Osteocyte (in vitro differentiated cells): ENCODE measurements at regions not wholly inside any gene's neighbourhood (a gene's known extent, or its start where the extent isn't known, plus 50 kb on each side); places are given as distances from the start of the nearest gene placed in this dataset.
"Not testable (repeated sequence)": the region's sequence is repeated elsewhere in the genome, so short reads cannot be mapped to it uniquely, and the experiment has no call there.

Source experiments
- DNase-seq: peaks from one replicate; pipeline ENCODE4 v3.0.0; 2021; ENCODE audit warnings: mixed read lengths; ENCODE audit not compliant: unreplicated experiment; ENCODE audit errors: extremely low spot score
- H3K27ac Mint-ChIP-seq: one replicate; pipeline ENCODE4 v1.8.0; 2021; ENCODE audit warnings: mild to moderate bottlenecking, mixed read lengths; ENCODE audit not compliant: unreplicated experiment
- H3K27me3 Mint-ChIP-seq: one replicate; pipeline ENCODE4 v1.8.0; 2021; ENCODE audit warnings: mixed read lengths; ENCODE audit not compliant: unreplicated experiment
- H3K36me3 Mint-ChIP-seq: one replicate; pipeline ENCODE4 v1.8.0; 2021; ENCODE audit warnings: mixed read lengths; ENCODE audit not compliant: unreplicated experiment
- H3K4me1 Mint-ChIP-seq: one replicate; pipeline ENCODE4 v1.8.0; 2021; ENCODE audit warnings: mixed read lengths; ENCODE audit not compliant: unreplicated experiment
- H3K4me3 Mint-ChIP-seq: one replicate; pipeline ENCODE4 v1.8.0; 2021; ENCODE audit warnings: mild to moderate bottlenecking, moderate library complexity, mixed read lengths; ENCODE audit not compliant: unreplicated experiment
- H3K9me3 Mint-ChIP-seq: one replicate; pipeline ENCODE4 v1.8.0; 2021; ENCODE audit warnings: mixed read lengths; ENCODE audit not compliant: unreplicated experiment
- TF ChIP-seq, protein P1 (sequence below): fragments of 200-600 bp; sonication (generic); IDR thresholded peaks from 2 replicates; pipeline ENCODE4 v1.5.0; 2021; ENCODE audit warnings: antibody characterized with exemption, mild to moderate bottlenecking, moderate library complexity

DNA sequence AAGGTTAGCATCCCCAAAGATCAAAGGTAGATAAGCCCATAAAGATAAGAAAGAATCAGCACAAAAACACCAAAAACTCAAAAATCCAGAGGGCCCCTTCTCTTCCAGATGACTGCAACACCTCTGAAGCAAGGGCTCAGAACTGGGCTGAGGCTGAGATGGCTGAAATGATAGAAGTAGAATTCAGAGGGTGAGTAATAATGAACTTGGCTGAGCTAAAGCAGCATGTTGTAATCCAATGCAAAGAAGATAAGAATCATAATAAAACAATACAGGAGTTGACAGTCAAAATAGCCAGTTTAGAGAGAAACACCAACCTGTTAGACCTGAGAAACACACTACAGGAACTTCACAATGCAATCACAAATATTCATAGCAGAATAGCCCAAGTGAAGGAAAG is 406.9 kb upstream of the CXADR start:
- Mint-ChIP-seq H3K36me3 (no peaks in the 10 kb centered on the region), H3K9me3 (peaks cover 24% of the 10 kb centered on the region), H3K27ac (no peak overlapping the region), H3K27me3 (peaks cover 40% of the 10 kb centered on the region), H3K4me1 (no peaks in the 10 kb centered on the region), H3K4me3 (no peak overlapping the region)
- TF ChIP-seq, protein P1, sequence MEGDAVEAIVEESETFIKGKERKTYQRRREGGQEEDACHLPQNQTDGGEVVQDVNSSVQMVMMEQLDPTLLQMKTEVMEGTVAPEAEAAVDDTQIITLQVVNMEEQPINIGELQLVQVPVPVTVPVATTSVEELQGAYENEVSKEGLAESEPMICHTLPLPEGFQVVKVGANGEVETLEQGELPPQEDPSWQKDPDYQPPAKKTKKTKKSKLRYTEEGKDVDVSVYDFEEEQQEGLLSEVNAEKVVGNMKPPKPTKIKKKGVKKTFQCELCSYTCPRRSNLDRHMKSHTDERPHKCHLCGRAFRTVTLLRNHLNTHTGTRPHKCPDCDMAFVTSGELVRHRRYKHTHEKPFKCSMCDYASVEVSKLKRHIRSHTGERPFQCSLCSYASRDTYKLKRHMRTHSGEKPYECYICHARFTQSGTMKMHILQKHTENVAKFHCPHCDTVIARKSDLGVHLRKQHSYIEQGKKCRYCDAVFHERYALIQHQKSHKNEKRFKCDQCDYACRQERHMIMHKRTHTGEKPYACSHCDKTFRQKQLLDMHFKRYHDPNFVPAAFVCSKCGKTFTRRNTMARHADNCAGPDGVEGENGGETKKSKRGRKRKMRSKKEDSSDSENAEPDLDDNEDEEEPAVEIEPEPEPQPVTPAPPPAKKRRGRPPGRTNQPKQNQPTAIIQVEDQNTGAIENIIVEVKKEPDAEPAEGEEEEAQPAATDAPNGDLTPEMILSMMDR: no peak
- DNase-seq: no peak

DNA sequence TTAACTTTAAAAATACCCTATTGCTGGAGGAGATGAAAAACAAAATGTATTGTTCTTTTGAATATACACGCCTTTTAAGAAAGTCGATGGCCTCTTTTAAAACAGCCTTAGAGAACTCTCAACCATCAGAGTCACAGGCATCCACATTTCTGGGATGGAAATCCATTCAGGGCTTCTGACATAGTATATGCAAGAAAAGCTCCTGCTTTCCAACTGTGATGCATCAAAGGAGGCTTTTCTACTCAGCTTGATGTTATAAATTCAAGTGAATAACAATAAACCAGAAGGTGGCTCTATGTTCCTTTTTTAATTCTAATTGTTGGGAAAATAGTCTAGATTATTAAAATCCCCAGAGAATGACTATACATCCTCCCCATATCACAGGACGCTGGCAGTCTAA is 398.8 kb upstream of the CXADR start:
- no peaks in the 10 kb centered on the region for H3K36me3 Mint-ChIP-seq
- H3K4me1 Mint-ChIP-seq: no peaks in the 10 kb centered on the region
- TF ChIP-seq, protein P1: no peak
- H3K27me3 Mint-ChIP-seq: peaks cover 43% of the 10 kb centered on the region
- H3K27ac Mint-ChIP-seq: no peak overlapping the region
- DNase-seq: no peak
- H3K4me3 Mint-ChIP-seq: no peak overlapping the region
- H3K9me3 Mint-ChIP-seq: no peaks in the 10 kb centered on the region

DNA sequence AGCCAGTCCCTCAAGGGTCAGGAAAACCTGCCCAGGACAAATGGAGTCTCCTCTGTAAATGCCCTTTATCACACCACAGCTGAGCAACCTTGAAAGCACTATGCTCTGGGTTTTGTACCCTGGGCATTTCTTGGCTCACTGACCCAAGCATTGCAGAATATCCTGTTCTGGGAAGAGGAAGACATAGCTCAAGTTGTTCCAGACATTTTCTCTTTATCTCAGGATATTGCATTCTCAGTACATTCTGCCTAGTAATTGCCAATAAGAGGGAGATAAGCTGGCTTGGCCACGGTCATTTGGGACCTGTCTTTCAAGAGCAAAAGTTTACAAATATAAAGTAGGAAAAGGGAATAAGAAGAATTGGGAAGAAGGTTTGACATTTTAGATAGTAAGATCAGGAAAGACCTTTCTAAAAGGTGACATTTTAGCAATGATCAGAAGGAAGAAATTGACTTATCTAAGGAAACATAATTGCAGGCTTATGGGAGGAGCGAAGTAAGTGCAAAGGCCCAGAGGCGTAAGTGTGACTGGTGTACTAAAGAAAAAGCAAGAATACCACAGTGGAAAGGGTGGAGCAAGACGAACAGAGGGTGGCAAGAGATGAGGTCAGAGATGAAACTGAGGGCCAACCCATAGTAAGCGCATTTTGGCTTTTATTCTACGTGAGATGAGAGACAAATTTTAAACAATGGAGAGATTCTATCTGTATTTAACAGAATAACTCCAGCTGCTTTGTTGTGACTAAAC is 394.0 kb upstream of the CXADR start:
- TF ChIP-seq, protein P1: no peak
- no peak overlapping the region for H3K27ac Mint-ChIP-seq
- no peak for DNase-seq
- H3K4me3 Mint-ChIP-seq: no peak overlapping the region
- H3K27me3 Mint-ChIP-seq: peaks cover 40% of the 10 kb centered on the region
- H3K4me1 Mint-ChIP-seq: no peaks in the 10 kb centered on the region
- no peaks in the 10 kb centered on the region for H3K36me3 Mint-ChIP-seq
- H3K9me3 Mint-ChIP-seq: no peaks in the 10 kb centered on the region

DNA sequence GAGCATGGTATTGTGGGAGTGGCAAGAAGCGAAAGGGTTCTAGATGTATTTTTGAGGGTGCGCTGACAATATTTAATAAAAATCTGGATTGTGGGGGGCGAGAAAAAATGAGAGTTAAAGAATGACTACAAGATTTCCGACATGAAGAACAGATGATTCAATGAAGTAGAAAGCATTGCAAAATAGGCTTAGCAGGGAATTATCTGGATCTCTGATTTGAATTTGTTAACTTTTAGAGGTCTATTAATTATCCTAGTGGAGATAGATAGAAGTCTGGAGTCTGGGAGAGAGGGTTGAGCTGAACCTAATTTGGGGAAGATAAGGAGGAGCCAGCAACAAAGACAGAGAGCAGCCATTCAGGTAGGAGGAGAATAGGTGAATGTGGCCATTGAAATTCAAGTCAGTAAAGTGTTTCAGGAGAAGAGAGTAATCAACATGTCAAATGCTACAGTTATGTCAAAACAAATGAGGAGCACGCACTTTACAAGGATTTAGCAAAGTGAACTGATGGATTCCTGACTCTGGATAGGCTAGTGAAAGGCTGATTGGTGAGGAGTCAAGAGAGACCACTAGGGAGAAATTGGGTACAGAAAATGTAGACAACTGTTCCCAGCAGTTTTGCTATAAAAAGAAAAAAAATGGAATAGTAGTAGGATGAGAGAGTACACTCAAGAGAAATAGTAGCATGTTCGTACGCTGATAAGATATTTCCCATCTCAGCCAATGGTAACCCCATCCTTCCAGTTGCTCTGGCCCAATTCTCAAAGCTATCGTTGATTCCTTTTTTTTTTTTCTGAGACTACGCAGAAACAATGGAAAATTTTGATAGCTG is 393.2 kb upstream of the CXADR start:
- Mint-ChIP-seq H3K27me3 (peaks cover 40% of the 10 kb centered on the region), H3K4me3 (no peak overlapping the region), H3K27ac (no peak overlapping the region), H3K36me3 (no peaks in the 10 kb centered on the region), H3K4me1 (no peaks in the 10 kb centered on the region), H3K9me3 (no peaks in the 10 kb centered on the region)
- TF ChIP-seq, protein P1: no peak
- DNase-seq: no peak

DNA sequence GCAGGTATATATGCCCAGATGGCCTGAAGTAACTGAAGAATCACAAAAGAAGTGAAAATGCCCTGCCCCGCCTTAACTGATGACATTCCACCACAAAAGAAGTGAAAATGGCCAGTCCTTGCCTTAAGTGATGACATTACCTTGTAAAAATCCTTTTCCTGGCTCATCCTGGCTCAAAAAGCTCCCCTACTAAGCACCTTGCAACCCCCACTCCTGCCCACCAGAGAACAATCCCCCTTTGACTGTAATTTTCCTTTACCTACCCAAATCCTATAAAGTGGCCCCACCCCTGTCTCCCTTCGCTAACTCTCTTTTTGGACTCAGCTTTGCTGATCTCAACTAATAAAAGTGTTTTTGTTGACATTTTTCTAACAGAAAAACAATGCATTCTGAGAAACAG is 385.4 kb upstream of the CXADR start:
- H3K4me1 Mint-ChIP-seq: peaks cover 14% of the 10 kb centered on the region
- not testable (repeated sequence) for H3K4me3 Mint-ChIP-seq, H3K9me3 Mint-ChIP-seq, H3K27me3 Mint-ChIP-seq, H3K36me3 Mint-ChIP-seq, H3K27ac Mint-ChIP-seq, DNase-seq
